Osteoblast (primary cell): ENCODE measurements at regions not wholly inside any gene's neighbourhood (a gene's known extent, or its start where the extent isn't known, plus 50 kb on each side); places are given as distances from the start of the nearest gene placed in this dataset.

ENCODE experiments used
- DNase-seq: peaks from one replicate; pipeline ENCODE4 v3.0.0; 2011; ENCODE audit warnings: low spot score, mixed read lengths; ENCODE audit not compliant: insufficient read length; ENCODE audit errors: missing footprints
- H2AFZ ChIP-seq: 2 replicates; pipeline ENCODE4 v1.6.0; 2011; ENCODE audit warnings: mild to moderate bottlenecking, low read length
- H3K27ac ChIP-seq: 2 replicates; pipeline ENCODE4 v1.5.1; 2011; ENCODE audit warnings: mild to moderate bottlenecking, low read depth, low read length, moderate library complexity
- H3K27me3 ChIP-seq: 2 replicates; pipeline ENCODE4 v1.6.0; 2012; ENCODE audit warnings: mild to moderate bottlenecking, control low read depth, inconsistent platforms, low read length, moderate library complexity; ENCODE audit not compliant: insufficient read depth
- H3K36me3 ChIP-seq: 2 replicates; pipeline ENCODE4 v1.5.1; 2011; ENCODE audit warnings: mild to moderate bottlenecking, low read length, control low read depth, moderate library complexity; ENCODE audit not compliant: insufficient read depth
- H3K4me1 ChIP-seq: 2 replicates; pipeline ENCODE4 v1.5.1; 2011; ENCODE audit warnings: mild to moderate bottlenecking, low read length, control low read depth, moderate library complexity; ENCODE audit not compliant: insufficient read depth
- H3K4me2 ChIP-seq: 2 replicates; pipeline ENCODE4 v1.6.0; 2011; ENCODE audit warnings: mild to moderate bottlenecking, low read length; ENCODE audit not compliant: insufficient read depth
- H3K4me3 ChIP-seq: fragments of 200-600 bp; sonication (generic); 3 replicates; pipeline ENCODE4 v1.5.1; 2012; ENCODE audit warnings: mild to moderate bottlenecking, low read length, inconsistent platforms; ENCODE audit not compliant: insufficient read depth
- H3K79me2 ChIP-seq: 2 replicates; pipeline ENCODE4 v1.6.0; 2012; ENCODE audit warnings: mild to moderate bottlenecking, low read length, control low read depth, inconsistent platforms; ENCODE audit not compliant: insufficient read depth
- H3K9me3 ChIP-seq: 2 replicates; pipeline ENCODE4 v1.5.1; 2011; ENCODE audit warnings: low read depth, low read length, control low read depth
- H4K20me1 ChIP-seq: 2 replicates; pipeline ENCODE4 v1.6.0; 2012; ENCODE audit warnings: mild to moderate bottlenecking, low read length, control low read depth; ENCODE audit not compliant: insufficient read depth
- CTCF ChIP-seq: IDR thresholded peaks from 2 replicates; pipeline ENCODE4 v1.5.1; 2011; ENCODE audit warnings: mild to moderate bottlenecking, low read depth, low read length, moderate library complexity; ENCODE audit errors: extremely low read depth

GRCh38 chr22:47325249-47325648 is 562.8 kb downstream of the TBC1D22A start:
- no peak for DNase-seq

GRCh38 chr22:47324435-47324990 is 562.1 kb downstream of the TBC1D22A start:
- DNase-seq, result no peak

More at GRCh38 chr22:47325249-47325648, 562.8 kb downstream of the TBC1D22A start:
- H3K36me3 ChIP-seq, result no peaks in the 10 kb centered on the region
- H3K4me2 ChIP-seq, result no peak overlapping the region
- H3K27me3 ChIP-seq, result no peaks in the 10 kb centered on the region
- H3K27ac ChIP-seq, result no peak overlapping the region
- H3K9me3 ChIP-seq, result no peaks in the 10 kb centered on the region
- peaks cover 18% of the 10 kb centered on the region for H3K4me1 ChIP-seq
- no peak overlapping the region for H2AFZ ChIP-seq
- no peaks in the 10 kb centered on the region for H3K79me2 ChIP-seq
- no peak for TF ChIP-seq CTCF
- H4K20me1 ChIP-seq, result no peaks in the 10 kb centered on the region
- H3K4me3 ChIP-seq, result no peak overlapping the region

GRCh38 chr22:47323518-47323917 is 561.1 kb downstream of the TBC1D22A start:
- Histone ChIP-seq H3K4me3 (no peak overlapping the region), H3K27ac (no peak overlapping the region), H3K79me2 (no peaks in the 10 kb centered on the region), H4K20me1 (no peaks in the 10 kb centered on the region), H3K9me3 (no peaks in the 10 kb centered on the region), H3K27me3 (no peaks in the 10 kb centered on the region), H3K4me2 (no peak overlapping the region), H3K4me1 (peaks cover 3% of the 10 kb centered on the region), H3K36me3 (no peaks in the 10 kb centered on the region), H2AFZ (no peak overlapping the region)
- TF ChIP-seq CTCF, result no peak
- DNase-seq, result no peak

More at GRCh38 chr22:47324435-47324990, 562.1 kb downstream of the TBC1D22A start:
- H3K4me3 ChIP-seq, result no peak overlapping the region
- H3K79me2 ChIP-seq, result no peaks in the 10 kb centered on the region
- no peaks in the 10 kb centered on the region for H3K9me3 ChIP-seq
- H3K36me3 ChIP-seq, result no peaks in the 10 kb centered on the region
- H3K27ac ChIP-seq, result no peak overlapping the region
- TF ChIP-seq CTCF, result no peak
- H4K20me1 ChIP-seq, result no peaks in the 10 kb centered on the region
- peaks cover 11% of the 10 kb centered on the region for H3K4me1 ChIP-seq
- no peak overlapping the region for H2AFZ ChIP-seq
- H3K4me2 ChIP-seq, result no peak overlapping the region
- H3K27me3 ChIP-seq, result no peaks in the 10 kb centered on the region

GRCh38 chr22:47322854-47323253 is 560.4 kb downstream of the TBC1D22A start:
- Histone ChIP-seq H3K79me2 (no peaks in the 10 kb centered on the region), H3K36me3 (no peaks in the 10 kb centered on the region), H3K4me1 (no peaks in the 10 kb centered on the region), H3K9me3 (no peaks in the 10 kb centered on the region), H3K4me3 (no peak overlapping the region), H2AFZ (no peak overlapping the region), H3K27ac (no peak overlapping the region), H3K27me3 (no peaks in the 10 kb centered on the region), H3K4me2 (no peak overlapping the region), H4K20me1 (no peaks in the 10 kb centered on the region)
- TF ChIP-seq CTCF, result no peak
- no peak for DNase-seq
